CD4-positive, alpha-beta memory T cell (primary cell): ENCODE measurements at regions not wholly inside any gene's neighbourhood (a gene's known extent, or its start where the extent isn't known, plus 50 kb on each side); places are given as distances from the start of the nearest gene placed in this dataset.

ENCODE experiments used
- CTCF ChIA-PET: fragments of 350-600 bp; sonication (Branson Sonifier 250); formaldehyde crosslinking; loops from one replicate; lab custom pipeline; 2021; ENCODE audit warnings: inconsistent platforms; ENCODE audit not compliant: partially characterized antibody; lab: Charles Lee
- POLR2A ChIA-PET: fragments of 350-600 bp; sonication (Branson Sonifier 250); formaldehyde crosslinking; loops from one replicate; lab custom pipeline; 2021; ENCODE audit not compliant: partially characterized antibody; lab: Charles Lee
- DNase-seq, 5 donors: peaks; one replicate each; pipeline versions ENCODE4 v3.0.0 to v3.0.0-alpha.2; 2020 to 2022; ENCODE audit warnings: mixed read lengths in 1 of 5
- H3K27ac ChIP-seq: one replicate; pipeline ENCODE4 v1.7.0; 2013; ENCODE audit warnings: low read depth, low read length
- H3K27me3 ChIP-seq: 2 replicates; pipeline ENCODE4 v1.7.0; 2013; ENCODE audit warnings: mild to moderate bottlenecking, low read length, moderate library complexity; ENCODE audit not compliant: insufficient read depth
- H3K36me3 ChIP-seq: 2 replicates; pipeline ENCODE4 v1.7.0; 2013; ENCODE audit warnings: mild to moderate bottlenecking, low read length, moderate library complexity; ENCODE audit not compliant: insufficient read depth
- H3K4me1 ChIP-seq: 2 replicates; pipeline ENCODE4 v1.7.0; 2013; ENCODE audit warnings: mild to moderate bottlenecking, low read length, moderate library complexity; ENCODE audit not compliant: insufficient read depth
- H3K4me3 ChIP-seq, 2 donors: one replicate each; pipeline ENCODE4 v1.7.0; 2013; ENCODE audit warnings: low read length in 2 of 2, mild to moderate bottlenecking in 1 of 2
- H3K9me3 ChIP-seq, 2 donors: one replicate each; pipeline ENCODE4 v1.7.0; 2013; ENCODE audit warnings: low read length in 2 of 2, control low read depth in 1 of 2; ENCODE audit not compliant: control insufficient read depth in 1 of 2
- H3K27ac Mint-ChIP-seq, 7 donors: one replicate each; pipeline ENCODE4 v1.8.0; 2020 to 2021; ENCODE audit warnings: mixed read lengths in 7 of 7, mild to moderate bottlenecking in 6 of 7, inconsistent platforms in 3 of 7, moderate library complexity in 3 of 7
- H3K27me3 Mint-ChIP-seq, 2 donors: one replicate each; pipeline ENCODE4 v1.8.0; 2020 to 2021; ENCODE audit warnings: mixed read lengths in 2 of 2
- H3K36me3 Mint-ChIP-seq, 2 donors: one replicate each; pipeline ENCODE4 v1.8.0; 2020 to 2021; ENCODE audit warnings: mixed read lengths in 2 of 2, inconsistent platforms in 1 of 2, mild to moderate bottlenecking in 1 of 2
- H3K4me1 Mint-ChIP-seq, 4 donors: one replicate each; pipeline ENCODE4 v1.8.0; 2020 to 2021; ENCODE audit warnings: mixed read lengths in 4 of 4, mild to moderate bottlenecking in 1 of 4
- H3K4me3 Mint-ChIP-seq, 8 donors: one replicate each; pipeline ENCODE4 v1.8.0; 2020 to 2021; ENCODE audit warnings: mixed read lengths in 8 of 8, mild to moderate bottlenecking in 7 of 8, moderate library complexity in 6 of 8, inconsistent platforms in 3 of 8
- H3K9me3 Mint-ChIP-seq, 8 donors: one replicate each; pipeline ENCODE4 v1.8.0; 2020 to 2021; ENCODE audit warnings: mixed read lengths in 8 of 8, mild to moderate bottlenecking in 5 of 8, inconsistent platforms in 3 of 8, moderate library complexity in 1 of 8
- intact Hi-C: fragments of 100-400 bp; cut with micrococcal nuclease; formaldehyde crosslinking; loops from one replicate; pipeline ENCODE4 v1.15.1; 2023

GRCh38 chr12:126112141-126112540, 1046.9 kb downstream of the AACS start:
- Mint-ChIP-seq H3K9me3 (peaks cover 0 to 6% (median 3%) of the 10 kb centered on the region in 8 donors), H3K36me3 (no peaks in the 10 kb centered on the region), H3K27me3 (peaks cover 0 to 2% of the 10 kb centered on the region in 2 donors), H3K4me1 (no peaks in the 10 kb centered on the region), H3K4me3 (no peak overlapping the region), H3K27ac (no peak overlapping the region)
- DNase-seq = no peak
- Histone ChIP-seq H3K36me3 (no peaks in the 10 kb centered on the region), H3K27ac (no peak overlapping the region), H3K9me3 (no peaks in the 10 kb centered on the region), H3K27me3 (no peaks in the 10 kb centered on the region), H3K4me3 (no peak overlapping the region), H3K4me1 (no peaks in the 10 kb centered on the region)
- intact Hi-C loops = no loop called here
- POLR2A ChIA-PET = no interaction called here
- CTCF ChIA-PET = no interaction called here

GRCh38 chr12:126112849-126113248, 1047.6 kb downstream of the AACS start:
- no peak overlapping the region for H3K4me3 Mint-ChIP-seq
- CTCF ChIA-PET = no interaction called here

GRCh38 chr12:126114441-126114840, 1049.2 kb downstream of the AACS start:
- no peaks in the 10 kb centered on the region for H3K9me3 ChIP-seq
- no peaks in the 10 kb centered on the region for H3K4me1 ChIP-seq
- H3K4me3 Mint-ChIP-seq = no peak overlapping the region
- H3K4me3 ChIP-seq = no peak overlapping the region
- H3K27ac ChIP-seq = no peak overlapping the region
- H3K27ac Mint-ChIP-seq = no peak overlapping the region
- peaks cover 0 to 2% of the 10 kb centered on the region in 2 donors for H3K27me3 Mint-ChIP-seq
- H3K27me3 ChIP-seq = no peaks in the 10 kb centered on the region
- CTCF ChIA-PET = no interaction called here
- H3K4me1 Mint-ChIP-seq = no peaks in the 10 kb centered on the region
- intact Hi-C loops = no loop called here
- peaks cover 0 to 6% (median under 1%) of the 10 kb centered on the region in 8 donors for H3K9me3 Mint-ChIP-seq
- H3K36me3 Mint-ChIP-seq = no peaks in the 10 kb centered on the region
- no peak for DNase-seq
- POLR2A ChIA-PET = no interaction called here
- no peaks in the 10 kb centered on the region for H3K36me3 ChIP-seq

More at GRCh38 chr12:126112849-126113248, 1047.6 kb downstream of the AACS start:
- Histone ChIP-seq H3K4me1 (no peaks in the 10 kb centered on the region), H3K27me3 (no peaks in the 10 kb centered on the region), H3K9me3 (no peaks in the 10 kb centered on the region), H3K36me3 (no peaks in the 10 kb centered on the region), H3K27ac (no peak overlapping the region), H3K4me3 (no peak overlapping the region)
- no peaks in the 10 kb centered on the region for H3K36me3 Mint-ChIP-seq
- H3K27ac Mint-ChIP-seq = no peak overlapping the region
- POLR2A ChIA-PET = no interaction called here
- H3K4me1 Mint-ChIP-seq = no peaks in the 10 kb centered on the region
- DNase-seq = no peak
- intact Hi-C loops = no loop called here
- peaks cover 0 to 2% of the 10 kb centered on the region in 2 donors for H3K27me3 Mint-ChIP-seq
- peaks cover 0 to 6% (median 2%) of the 10 kb centered on the region in 8 donors for H3K9me3 Mint-ChIP-seq

GRCh38 chr12:126117502-126117901, 1052.3 kb downstream of the AACS start:
- Histone ChIP-seq H3K9me3 (no peaks in the 10 kb centered on the region), H3K4me3 (no peak overlapping the region), H3K27ac (no peak overlapping the region), H3K4me1 (no peaks in the 10 kb centered on the region), H3K27me3 (no peaks in the 10 kb centered on the region), H3K36me3 (no peaks in the 10 kb centered on the region)
- H3K9me3 Mint-ChIP-seq = peaks cover 0 to 11% (median 1%) of the 10 kb centered on the region in 8 donors
- intact Hi-C loops = no loop called here
- no peaks in the 10 kb centered on the region for H3K4me1 Mint-ChIP-seq
- ChIA-PET POLR2A (no interaction called here), CTCF (no interaction called here)
- no peak overlapping the region for H3K4me3 Mint-ChIP-seq
- no peak overlapping the region for H3K27ac Mint-ChIP-seq
- H3K36me3 Mint-ChIP-seq = no peaks in the 10 kb centered on the region
- DNase-seq = no peak
- no peaks in the 10 kb centered on the region for H3K27me3 Mint-ChIP-seq

GRCh38 chr12:126139355-126139754, 1074.1 kb downstream of the AACS start:
- H3K9me3 Mint-ChIP-seq = peaks cover 17 to 58% (median 40%) of the 10 kb centered on the region in 8 donors
- Histone ChIP-seq H3K27me3 (no peaks in the 10 kb centered on the region), H3K36me3 (no peaks in the 10 kb centered on the region), H3K4me3 (no peak overlapping the region), H3K4me1 (no peaks in the 10 kb centered on the region), H3K27ac (no peak overlapping the region), H3K9me3 (peaks cover 0 to 8% of the 10 kb centered on the region in 2 donors)
- peaks cover 3 to 5% of the 10 kb centered on the region in 2 donors for H3K36me3 Mint-ChIP-seq
- ChIA-PET POLR2A (no interaction called here), CTCF (no interaction called here)
- no peaks in the 10 kb centered on the region for H3K27me3 Mint-ChIP-seq
- no peak overlapping the region for H3K27ac Mint-ChIP-seq
- H3K4me3 Mint-ChIP-seq = no peak overlapping the region
- intact Hi-C loops = no loop called here
- H3K4me1 Mint-ChIP-seq = no peaks in the 10 kb centered on the region
- no peak for DNase-seq

GRCh38 chr12:126144603-126145002, 1079.4 kb downstream of the AACS start:
- H3K4me3 Mint-ChIP-seq = no peak overlapping the region
- no peaks in the 10 kb centered on the region for H3K36me3 ChIP-seq

GRCh38 chr12:126147321-126147720, 1082.1 kb downstream of the AACS start:
- H3K9me3 Mint-ChIP-seq = peaks cover 0 to 30% (median 9%) of the 10 kb centered on the region in 8 donors
- H3K27me3 Mint-ChIP-seq = no peaks in the 10 kb centered on the region
- ChIA-PET POLR2A (no interaction called here), CTCF (no interaction called here)
- intact Hi-C loops = no loop called here
- H3K36me3 ChIP-seq = no peaks in the 10 kb centered on the region
- no peaks in the 10 kb centered on the region for H3K4me1 ChIP-seq
- no peaks in the 10 kb centered on the region for H3K27me3 ChIP-seq
- no peaks in the 10 kb centered on the region for H3K4me1 Mint-ChIP-seq
- no peaks in the 10 kb centered on the region for H3K9me3 ChIP-seq
- no peak overlapping the region for H3K4me3 Mint-ChIP-seq
- H3K27ac ChIP-seq = no peak overlapping the region
- no peak overlapping the region for H3K4me3 ChIP-seq
- no peaks in the 10 kb centered on the region for H3K36me3 Mint-ChIP-seq
- H3K27ac Mint-ChIP-seq = no peak overlapping the region
- no peak for DNase-seq

More at GRCh38 chr12:126144603-126145002, 1079.4 kb downstream of the AACS start:
- H3K9me3 ChIP-seq = peaks cover 0 to 3% of the 10 kb centered on the region in 2 donors
- Mint-ChIP-seq H3K27me3 (no peaks in the 10 kb centered on the region), H3K36me3 (no peaks in the 10 kb centered on the region), H3K27ac (no peak overlapping the region), H3K4me1 (no peaks in the 10 kb centered on the region), H3K9me3 (peaks cover 4 to 42% (median 17%) of the 10 kb centered on the region in 8 donors)
- no peak overlapping the region for H3K4me3 ChIP-seq
- ChIA-PET CTCF (no interaction called here), POLR2A (no interaction called here)
- H3K27me3 ChIP-seq = no peaks in the 10 kb centered on the region
- intact Hi-C loops = no loop called here
- H3K27ac ChIP-seq = no peak overlapping the region
- no peak for DNase-seq
- H3K4me1 ChIP-seq = no peaks in the 10 kb centered on the region
